GM19324 (cell line): ENCODE measurements at regions not wholly inside any gene's neighbourhood (a gene's known extent, or its start where the extent isn't known, plus 50 kb on each side); places are given as distances from the start of the nearest gene placed in this dataset.

Source experiments
- ATAC-seq: cut with Tn5 transposase; IDR thresholded peaks from one replicate; pipeline ENCODE4 v1.9.1; 2021; ENCODE audit warnings: mild to moderate bottlenecking, moderate library complexity; ENCODE audit not compliant: unreplicated experiment, low FRiP score

GRCh38 chr1:101154547-101154946 is 82.3 kb upstream of the S1PR1 start:
- no peak for ATAC-seq

GRCh38 chr1:101153692-101154091 is 83.1 kb upstream of the S1PR1 start:
- ATAC-seq, result no peak

GRCh38 chr1:101152633-101153032 is 84.2 kb upstream of the S1PR1 start:
- no peak for ATAC-seq

- ATAC-seq, result no peak
These were observed 85.5 kb upstream of the S1PR1 start for GRCh38 chr1:101151286-101151685.

GRCh38 chr1:101150670-101151069 is 86.1 kb upstream of the S1PR1 start:
- ATAC-seq, result no peak

GRCh38 chr1:101150266-101150665 is 86.6 kb upstream of the S1PR1 start:
- ATAC-seq, result no peak

GRCh38 chr1:101148980-101149379 is 87.8 kb upstream of the S1PR1 start:
- ATAC-seq, result no peak

GRCh38 chr1:101147381-101147780 is 89.4 kb upstream of the S1PR1 start:
- ATAC-seq, result no peak

- no peak for ATAC-seq
These were observed 91.4 kb upstream of the S1PR1 start for GRCh38 chr1:101145449-101145820.

GRCh38 chr1:101144671-101145448 is 92.0 kb upstream of the S1PR1 start:
- ATAC-seq, result no peak

GRCh38 chr1:101142244-101142643 is 94.6 kb upstream of the S1PR1 start:
- ATAC-seq, result no peak

GRCh38 chr1:101141376-101141775 is 95.4 kb upstream of the S1PR1 start:
- no peak for ATAC-seq

GRCh38 chr1:101139821-101140718 is 96.7 kb upstream of the S1PR1 start:
- no peak for ATAC-seq

- no peak for ATAC-seq
These were observed 97.7 kb upstream of the S1PR1 start for GRCh38 chr1:101139130-101139529.

GRCh38 chr1:101137144-101138126 is 99.4 kb upstream of the S1PR1 start:
- peak; percentile 16 for ATAC-seq

- peak; percentile 52 for ATAC-seq
These were observed 100.1 kb upstream of the S1PR1 start for GRCh38 chr1:101136739-101137138.

- no peak for ATAC-seq
These were observed 100.5 kb upstream of the S1PR1 start for GRCh38 chr1:101136271-101136670.

- ATAC-seq, result no peak
These were observed 101.3 kb upstream of the S1PR1 start for GRCh38 chr1:101135526-101135925.

- ATAC-seq, result no peak
These were observed 105.5 kb upstream of the S1PR1 start for GRCh38 chr1:101131239-101131843.

- no peak for ATAC-seq
These were observed 105.1 kb upstream of the DPH5 start for GRCh38 chr1:101130673-101131072.
